ENCODE measurements at regions not wholly inside any gene's neighbourhood (a gene's known extent, or its start where the extent isn't known, plus 50 kb on each side); places are given as distances from the start of the nearest gene placed in this dataset.

DNA sequence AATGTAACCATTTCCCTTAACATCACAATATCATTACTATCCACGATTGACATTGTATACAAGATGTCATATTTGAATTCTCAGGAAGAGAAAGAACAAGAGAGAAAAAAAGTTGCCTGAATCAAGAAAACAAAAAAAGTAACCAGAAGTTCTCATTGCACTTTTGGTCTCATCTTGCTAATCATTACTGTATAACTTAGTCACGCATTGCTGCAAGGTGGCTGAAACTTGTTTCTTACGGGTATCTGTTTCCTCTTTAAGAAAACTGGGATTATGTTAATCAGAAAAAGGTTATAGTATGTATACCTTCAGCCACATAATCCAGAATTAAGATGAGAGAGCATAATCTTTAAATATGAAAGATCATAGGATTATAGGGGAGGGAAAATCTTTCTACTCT lies 639.7 kb upstream of the SYT4 start:
- H3K4me1 ChIP-seq (ENCODE audit: control insufficient read depth in 5 of 5, insufficient read depth in 5 of 5, low read length in 5 of 5): peaks cover 0 to 22% (median 0%) of the 10 kb centered on the region in 5 donors
- no peak for DNase-seq
- ATAC-seq (ENCODE audit: insufficient read depth, low FRiP score): no peak
- H3K9ac ChIP-seq (ENCODE audit: insufficient read depth in 1 of 2, low read length in 2 of 2): no peak overlapping the region
- no peaks in the 10 kb centered on the region for H3K36me3 ChIP-seq (ENCODE audit: control insufficient read depth in 4 of 4, insufficient read depth in 4 of 4, low read length in 4 of 4)
- H3K27me3 ChIP-seq (ENCODE audit: control insufficient read depth in 3 of 3, insufficient read depth in 3 of 3, low read length in 2 of 3): no peaks in the 10 kb centered on the region
- no peak overlapping the region for H3K4me3 ChIP-seq
- WGBS, 2 donors: 84 to 85% methylated on average over 3 of the region's 3 CpGs
- no peaks in the 10 kb centered on the region for H3K9me3 ChIP-seq (ENCODE audit: control insufficient read depth in 4 of 4, insufficient read depth in 3 of 4, low read length in 3 of 4)
- no peak for TF ChIP-seq CTCF (IDR thresholded peaks at IDR 0.05; ENCODE audit: control extremely low read depth, extremely low read depth)
- H3K27ac ChIP-seq (ENCODE audit: low read depth in 1 of 2, low read length in 1 of 2): no peak overlapping the region

DNA sequence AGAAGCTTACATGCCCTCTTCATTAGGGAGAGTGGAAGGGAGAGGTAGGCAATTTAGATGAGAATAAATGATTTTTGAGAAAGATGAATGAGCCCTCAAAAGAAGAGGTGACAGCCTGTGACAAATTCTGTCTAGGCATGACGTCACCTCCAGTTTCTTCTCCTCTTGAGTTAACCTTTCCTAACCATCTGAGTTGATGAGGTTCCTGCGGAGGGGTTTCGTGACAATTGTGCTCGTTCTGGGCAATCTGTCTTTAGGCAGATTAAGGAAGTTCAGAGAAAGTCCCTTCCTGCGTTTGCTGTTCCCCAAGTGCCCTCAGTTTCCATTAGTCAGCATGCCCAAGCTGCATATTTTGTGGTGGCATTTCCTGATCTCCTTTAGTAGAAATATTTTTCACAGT lies 640.2 kb upstream of the SYT4 start:
- Histone ChIP-seq H3K9me3 (ENCODE audit: control insufficient read depth in 4 of 4, insufficient read depth in 3 of 4, low read length in 3 of 4) (no peaks in the 10 kb centered on the region), H3K4me3 (no peak overlapping the region), H3K27ac (ENCODE audit: low read depth in 1 of 2, low read length in 1 of 2) (no peak overlapping the region), H3K4me1 (ENCODE audit: control insufficient read depth in 5 of 5, insufficient read depth in 5 of 5, low read length in 5 of 5) (peaks cover 0 to 22% (median 0%) of the 10 kb centered on the region in 5 donors), H3K27me3 (ENCODE audit: control insufficient read depth in 3 of 3, insufficient read depth in 3 of 3, low read length in 2 of 3) (no peaks in the 10 kb centered on the region), H3K36me3 (ENCODE audit: control insufficient read depth in 4 of 4, insufficient read depth in 4 of 4, low read length in 4 of 4) (no peaks in the 10 kb centered on the region), H3K9ac (ENCODE audit: insufficient read depth in 1 of 2, low read length in 2 of 2) (no peak overlapping the region)
- 62 to 68% methylated on average over 5 of the region's 5 CpGs for WGBS, 2 donors
- TF ChIP-seq CTCF (IDR thresholded peaks at IDR 0.05; ENCODE audit: control extremely low read depth, extremely low read depth): no peak
- ATAC-seq (ENCODE audit: insufficient read depth, low FRiP score) (no peak), DNase-seq (no peak)

GRCh38 chr18:43919551-43919950 lies 642.3 kb upstream of the SYT4 start:
- no peak for TF ChIP-seq CTCF (IDR thresholded peaks at IDR 0.05; ENCODE audit: control extremely low read depth, extremely low read depth)
- Histone ChIP-seq H3K36me3 (ENCODE audit: control insufficient read depth in 4 of 4, insufficient read depth in 4 of 4, low read length in 4 of 4) (no peaks in the 10 kb centered on the region), H3K9ac (ENCODE audit: insufficient read depth in 1 of 2, low read length in 2 of 2) (no peak overlapping the region), H3K27ac (ENCODE audit: low read depth in 1 of 2, low read length in 1 of 2) (no peak overlapping the region), H3K9me3 (ENCODE audit: control insufficient read depth in 4 of 4, insufficient read depth in 3 of 4, low read length in 3 of 4) (no peaks in the 10 kb centered on the region), H3K4me1 (ENCODE audit: control insufficient read depth in 5 of 5, insufficient read depth in 5 of 5, low read length in 5 of 5) (peaks cover 0 to 22% (median 0%) of the 10 kb centered on the region in 5 donors), H3K27me3 (ENCODE audit: control insufficient read depth in 3 of 3, insufficient read depth in 3 of 3, low read length in 2 of 3) (no peaks in the 10 kb centered on the region), H3K4me3 (no peak overlapping the region)
- ATAC-seq (ENCODE audit: insufficient read depth, low FRiP score) (no peak), DNase-seq (peak; percentile 67 to 93 (median 89))

DNA sequence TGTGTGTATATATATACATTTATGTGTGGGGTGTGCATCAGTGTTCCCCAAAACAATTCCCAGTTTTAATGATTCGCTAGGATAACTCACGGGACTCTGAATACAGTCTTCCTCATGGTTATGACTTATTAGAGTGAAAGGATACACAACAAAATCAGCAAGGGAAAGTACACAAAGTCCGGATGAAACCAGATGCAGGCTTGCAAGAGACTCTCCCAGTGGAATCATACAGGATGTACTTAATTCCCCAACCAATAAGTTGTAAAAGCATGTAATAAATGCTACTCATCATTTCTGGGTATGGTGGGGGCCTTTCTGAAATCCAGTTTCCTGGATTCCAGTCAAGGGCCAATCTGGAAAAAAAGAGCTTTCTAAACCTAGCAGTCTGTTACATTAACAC lies 654.1 kb upstream of the SYT4 start:
- Histone ChIP-seq H3K36me3 (ENCODE audit: control insufficient read depth in 4 of 4, insufficient read depth in 4 of 4, low read length in 4 of 4) (no peaks in the 10 kb centered on the region), H3K4me3 (no peak overlapping the region), H3K9ac (ENCODE audit: insufficient read depth in 1 of 2, low read length in 2 of 2) (no peak overlapping the region), H3K4me1 (ENCODE audit: control insufficient read depth in 5 of 5, insufficient read depth in 5 of 5, low read length in 5 of 5) (peaks cover 0 to 30% (median 8%) of the 10 kb centered on the region in 5 donors), H3K9me3 (ENCODE audit: control insufficient read depth in 4 of 4, insufficient read depth in 3 of 4, low read length in 3 of 4) (no peaks in the 10 kb centered on the region), H3K27ac (ENCODE audit: low read depth in 1 of 2, low read length in 1 of 2) (no peak overlapping the region), H3K27me3 (ENCODE audit: control insufficient read depth in 3 of 3, insufficient read depth in 3 of 3, low read length in 2 of 3) (no peaks in the 10 kb centered on the region)
- ATAC-seq (ENCODE audit: insufficient read depth, low FRiP score): no peak
- no peak for TF ChIP-seq CTCF (IDR thresholded peaks at IDR 0.05; ENCODE audit: control extremely low read depth, extremely low read depth)
- DNase-seq: no peak
- 84 to 88% methylated on average over 3 of the region's 3 CpGs for WGBS, 2 donors

Data from lung (tissue), 11 donors.